NCI-H510A treated with DMSO at 0.1 percent for 48 hours (cell line): ENCODE measurements at regions not wholly inside any gene's neighbourhood (a gene's known extent, or its start where the extent isn't known, plus 50 kb on each side); places are given as distances from the start of the nearest gene placed in this dataset.

Experiments used
- DNase-seq: peaks from one replicate; lab custom pipeline; 2025; lab: John Stamatoyannopoulos, UW

- DNase-seq = no peak
Observed at GRCh38 chr13:110773480-110773879, 60.0 kb downstream of the ING1 start.

DNA sequence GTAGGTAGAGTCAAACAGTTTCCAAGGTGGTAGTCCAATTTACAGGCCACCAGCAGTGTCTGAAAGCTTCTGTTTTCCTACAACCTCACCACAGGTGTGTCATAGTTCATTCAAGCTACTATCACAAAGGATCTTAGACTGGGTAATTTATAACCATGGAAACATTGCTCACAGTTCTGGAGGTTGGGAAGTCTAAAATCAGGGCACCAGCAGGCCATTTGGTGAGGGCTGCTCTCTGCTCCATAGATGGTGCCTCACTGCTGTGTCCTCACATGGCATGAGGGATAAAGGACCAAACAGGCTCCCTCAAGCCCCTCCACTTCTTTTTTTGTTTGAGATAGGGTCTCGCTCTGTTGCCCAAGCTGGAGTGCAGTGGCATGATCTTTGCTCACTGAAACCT, 60.6 kb downstream of the ING1 start:
- no peak for DNase-seq

GRCh38 chr13:110774490-110774889, 61.0 kb downstream of the ING1 start:
- no peak for DNase-seq

DNA sequence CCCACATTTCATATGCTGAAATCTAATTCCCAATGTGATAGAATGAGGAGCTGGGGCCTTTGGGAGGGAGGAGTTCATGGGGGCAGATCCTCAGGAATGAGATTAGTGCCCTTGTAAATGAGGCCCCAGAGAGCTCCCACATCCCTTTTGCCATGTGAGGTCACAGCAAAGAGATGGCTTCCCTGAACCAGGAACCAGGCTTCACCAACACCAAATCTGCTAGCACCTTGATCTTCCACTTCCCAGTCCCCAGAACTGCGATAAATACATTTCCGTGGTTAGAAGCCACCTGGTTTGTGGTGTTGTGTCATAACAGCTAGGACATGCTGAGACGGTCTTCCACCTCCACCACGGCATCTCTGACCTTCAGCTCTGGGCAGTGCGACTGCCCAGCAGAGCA, 62.1 kb downstream of the ING1 start:
- DNase-seq = no peak

DNA sequence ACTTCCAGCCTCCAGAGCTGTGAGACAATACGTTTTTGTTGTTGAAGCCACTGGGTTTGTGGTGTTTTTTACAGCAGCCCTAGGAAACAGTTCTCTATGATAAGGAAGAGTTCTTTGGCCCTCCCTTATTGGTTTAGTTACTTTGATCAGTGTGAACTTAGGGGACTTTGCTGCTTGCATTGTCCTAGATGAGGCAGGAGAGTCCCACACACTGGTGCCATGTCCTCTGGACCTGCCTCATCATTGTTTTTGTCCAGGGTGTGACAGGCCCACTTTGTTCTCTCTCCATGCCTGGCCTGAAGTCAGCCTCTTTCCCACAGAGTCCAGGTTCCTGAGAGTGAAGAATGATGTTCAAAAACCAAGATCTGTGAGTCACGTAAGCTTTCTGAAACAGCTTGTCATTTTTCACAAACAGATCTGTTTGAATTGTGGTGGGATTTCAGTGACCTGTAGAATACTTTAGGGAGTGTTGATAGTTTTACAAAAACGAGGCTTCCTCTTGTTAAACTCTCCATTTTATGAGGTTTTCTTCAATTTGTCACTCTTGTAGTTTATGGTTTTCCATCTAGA, 63.8 kb downstream of the ING1 start:
- DNase-seq = no peak

GRCh38 chr13:110779022-110779421, 65.5 kb downstream of the ING1 start:
- no peak for DNase-seq

DNA sequence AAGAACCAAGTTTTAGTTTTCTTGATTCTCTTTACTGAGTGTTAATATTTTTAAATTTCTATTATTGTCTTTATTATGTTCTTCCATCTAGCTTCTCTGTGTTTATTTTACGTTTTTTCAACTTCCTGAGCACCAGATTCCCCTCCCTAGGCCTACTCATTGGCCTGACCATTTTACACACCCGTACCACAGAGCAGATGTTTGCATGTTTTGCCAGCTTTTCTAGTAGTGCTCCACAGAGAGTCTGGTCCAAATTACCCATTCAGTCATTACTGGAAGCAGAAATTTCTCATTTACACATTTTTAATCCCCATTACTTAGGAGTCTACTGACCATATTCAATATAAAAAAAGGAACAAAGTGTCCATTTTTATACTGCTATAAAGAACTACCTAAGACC, 66.9 kb downstream of the ING1 start:
- DNase-seq = no peak

DNA sequence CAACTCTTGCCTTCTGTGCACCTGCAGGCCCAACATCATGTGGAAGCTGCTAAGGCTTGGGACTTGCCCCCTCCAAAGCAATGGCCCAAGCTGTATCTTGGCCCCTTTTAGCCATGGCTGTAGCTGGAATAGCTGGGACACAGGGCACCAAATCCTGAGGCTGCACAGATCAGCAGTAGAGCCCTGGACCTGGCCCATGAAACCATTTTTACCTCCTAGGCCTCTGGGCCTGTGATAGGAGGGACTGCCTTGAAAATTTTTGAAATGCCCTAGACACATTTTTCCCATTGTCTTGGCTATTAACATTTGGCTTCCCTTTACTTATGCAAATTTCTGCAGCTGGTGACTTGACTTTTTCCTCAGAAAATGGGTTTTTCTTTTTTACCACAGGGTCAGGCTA, 68.7 kb downstream of the ING1 start:
- DNase-seq = no peak

GRCh38 chr13:110784704-110785103, 71.2 kb downstream of the ING1 start:
- no peak for DNase-seq

GRCh38 chr13:110788778-110789177, 75.3 kb downstream of the ING1 start:
- DNase-seq = no peak

DNA sequence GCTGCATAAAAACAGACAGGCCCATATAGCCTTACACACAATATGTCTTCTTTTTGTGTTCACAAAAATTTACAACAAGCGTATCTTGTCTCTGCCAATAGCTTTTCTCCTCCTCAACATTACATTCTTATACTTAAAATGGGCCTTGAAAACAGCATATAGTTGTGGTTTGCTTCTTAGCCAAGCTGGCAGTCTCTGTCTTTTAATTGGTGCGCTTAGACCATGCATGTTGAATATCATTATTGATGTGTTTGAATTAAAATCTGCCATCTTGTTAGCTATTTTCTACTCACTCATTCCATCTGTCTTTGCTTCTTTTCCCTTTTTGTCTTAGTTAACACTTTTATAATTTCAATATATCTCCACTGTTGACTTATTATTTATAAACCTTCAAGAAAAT, 76.4 kb downstream of the ING1 start:
- no peak for DNase-seq

DNA sequence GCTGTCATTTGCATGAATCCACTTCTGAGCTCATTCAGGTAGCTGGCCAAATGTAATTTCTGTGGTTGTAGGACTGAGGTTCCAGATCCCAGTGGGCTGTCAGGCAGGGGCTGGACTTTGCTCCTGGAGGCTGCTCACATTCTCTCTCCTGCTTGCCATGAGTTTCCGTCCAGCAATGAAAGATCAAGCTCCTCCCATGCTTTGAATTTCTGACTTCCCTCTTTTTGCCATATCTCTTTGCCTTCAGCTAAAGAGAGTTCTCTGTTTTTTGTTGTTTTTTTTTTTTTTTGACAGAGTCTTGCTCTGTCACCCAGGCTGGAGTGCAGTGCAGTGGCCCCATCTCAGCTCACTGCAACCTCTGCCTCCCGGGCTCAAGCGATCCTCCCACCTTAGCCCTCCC, 76.9 kb downstream of the ING1 start:
- no peak for DNase-seq

- DNase-seq = no peak
Observed at GRCh38 chr13:110794209-110794608, 80.7 kb downstream of the ING1 start.

- no peak for DNase-seq
Observed at GRCh38 chr13:110797230-110797877, 83.9 kb downstream of the ING1 start.

GRCh38 chr13:110798081-110798994, 84.8 kb downstream of the ING1 start:
- peak; percentile 37 for DNase-seq

GRCh38 chr13:110799246-110800236, 86.0 kb downstream of the ING1 start:
- DNase-seq = no peak

DNA sequence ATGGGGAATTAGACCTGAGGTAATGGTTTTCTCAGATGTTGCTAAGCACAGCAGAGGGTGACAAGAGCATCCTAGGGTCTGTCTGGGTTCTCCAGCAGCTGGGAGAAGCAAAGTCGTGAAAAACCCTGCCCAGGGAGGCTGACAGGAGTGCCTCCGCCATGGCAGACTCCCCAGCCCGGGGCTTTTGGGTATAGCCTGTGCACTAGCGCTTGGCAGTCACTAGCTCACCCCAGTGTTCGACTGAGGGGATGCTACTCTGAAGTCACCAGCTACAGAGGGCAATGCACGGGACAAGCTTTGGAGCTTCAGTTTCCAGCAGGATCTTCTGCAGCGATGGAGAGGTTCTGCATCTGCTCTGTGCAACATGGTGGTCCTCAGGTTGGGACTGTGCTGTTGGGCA, 87.5 kb downstream of the ING1 start:
- DNase-seq = no peak

GRCh38 chr13:110802260-110802659, 88.8 kb downstream of the ING1 start:
- DNase-seq = no peak

GRCh38 chr13:110806636-110807035, 93.1 kb downstream of the ING1 start:
- no peak for DNase-seq

DNA sequence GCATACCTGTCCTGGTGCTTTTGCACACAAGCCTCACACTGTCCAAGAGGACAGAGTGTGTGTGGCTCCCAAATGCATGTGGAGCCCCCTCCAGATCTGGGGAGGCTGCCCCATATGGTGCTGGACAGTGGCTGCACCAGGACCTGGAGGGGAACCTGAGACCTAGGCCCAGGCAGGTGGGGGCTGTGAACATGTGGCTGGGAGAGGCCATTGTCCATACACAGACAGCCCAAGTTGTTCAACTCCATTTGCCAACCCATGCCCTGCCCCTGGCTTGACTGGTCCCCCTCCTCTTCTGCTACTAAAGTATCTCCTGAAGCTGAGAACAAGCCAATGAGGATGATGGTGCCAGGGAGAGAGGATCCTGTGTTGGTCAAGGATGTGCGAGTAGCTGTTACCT, 94.0 kb downstream of the ING1 start:
- no peak for DNase-seq

GRCh38 chr13:110808138-110808537, 94.6 kb downstream of the ING1 start:
- DNase-seq = no peak
